ENCODE measurements at regions not wholly inside any gene's neighbourhood (a gene's known extent, or its start where the extent isn't known, plus 50 kb on each side); places are given as distances from the start of the nearest gene placed in this dataset.

DNA sequence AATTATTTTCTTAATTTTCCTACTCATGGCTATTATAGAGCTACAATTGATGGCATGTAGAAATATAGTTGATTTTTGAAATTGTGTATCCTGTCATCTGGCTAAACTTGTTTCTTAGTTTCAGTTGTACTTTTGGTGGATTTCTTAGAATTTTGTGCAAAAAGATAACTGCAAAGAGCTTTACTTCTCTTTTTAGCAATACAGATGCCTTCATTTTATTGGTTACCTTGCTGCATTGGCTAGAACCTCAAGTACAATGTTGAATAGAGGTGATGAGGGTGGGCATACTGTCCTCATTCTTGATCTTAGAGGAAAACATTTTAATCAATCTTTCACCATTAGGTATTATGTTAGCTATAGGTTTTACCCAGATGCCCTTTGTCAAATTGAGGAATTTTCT lies 67.9 kb downstream of the METRNL start:
- TF ChIP-seq, protein P1, sequence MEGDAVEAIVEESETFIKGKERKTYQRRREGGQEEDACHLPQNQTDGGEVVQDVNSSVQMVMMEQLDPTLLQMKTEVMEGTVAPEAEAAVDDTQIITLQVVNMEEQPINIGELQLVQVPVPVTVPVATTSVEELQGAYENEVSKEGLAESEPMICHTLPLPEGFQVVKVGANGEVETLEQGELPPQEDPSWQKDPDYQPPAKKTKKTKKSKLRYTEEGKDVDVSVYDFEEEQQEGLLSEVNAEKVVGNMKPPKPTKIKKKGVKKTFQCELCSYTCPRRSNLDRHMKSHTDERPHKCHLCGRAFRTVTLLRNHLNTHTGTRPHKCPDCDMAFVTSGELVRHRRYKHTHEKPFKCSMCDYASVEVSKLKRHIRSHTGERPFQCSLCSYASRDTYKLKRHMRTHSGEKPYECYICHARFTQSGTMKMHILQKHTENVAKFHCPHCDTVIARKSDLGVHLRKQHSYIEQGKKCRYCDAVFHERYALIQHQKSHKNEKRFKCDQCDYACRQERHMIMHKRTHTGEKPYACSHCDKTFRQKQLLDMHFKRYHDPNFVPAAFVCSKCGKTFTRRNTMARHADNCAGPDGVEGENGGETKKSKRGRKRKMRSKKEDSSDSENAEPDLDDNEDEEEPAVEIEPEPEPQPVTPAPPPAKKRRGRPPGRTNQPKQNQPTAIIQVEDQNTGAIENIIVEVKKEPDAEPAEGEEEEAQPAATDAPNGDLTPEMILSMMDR (IDR thresholded peaks at IDR 0.05; ENCODE audit: borderline replicate concordance, extremely low read depth, low read length, poor library complexity, severe bottlenecking) = no peak
- no peak for TF ChIP-seq EZH2 (IDR thresholded peaks at IDR 0.05; ENCODE audit: borderline replicate concordance, low read depth, low read length, severe bottlenecking)

Data from DND-41 (cell line).